H1 (cell line): ENCODE measurements at regions not wholly inside any gene's neighbourhood (a gene's known extent, or its start where the extent isn't known, plus 50 kb on each side); places are given as distances from the start of the nearest gene placed in this dataset.

Experiments used
- ATF3 ChIP-seq: IDR thresholded peaks from 2 replicates; pipeline ENCODE4 v1.6.1; 2011; ENCODE audit warnings: low read depth, mild to moderate bottlenecking, low read length; ENCODE audit not compliant: insufficient read depth
- EP300 ChIP-seq, 2 experiments: IDR thresholded peaks; 1 replicate in 1 of 2; 2 replicates in 1 of 2; pipeline ENCODE4 v1.6.1; 2011 to 2012; ENCODE audit warnings: low read depth in 2 of 2, low read length in 2 of 2, mild to moderate bottlenecking in 2 of 2, borderline replicate concordance in 1 of 2, inconsistent platforms in 1 of 2, moderate library complexity in 1 of 2
- POLR2A ChIP-seq, 2 experiments: IDR thresholded peaks; 1 replicate in 1 of 2; 2 replicates in 1 of 2; pipeline ENCODE4 v1.6.1; 2011; ENCODE audit warnings: low read depth in 2 of 2, low read length in 2 of 2, mild to moderate bottlenecking in 2 of 2; ENCODE audit errors: control extremely low read depth in 1 of 2
- RAD21 ChIP-seq, 2 experiments: IDR thresholded peaks in 1 of 2; conservative IDR thresholded peaks in 1 of 2; 2 replicates each; pipeline ENCODE4 v1.6.1; 2011; ENCODE audit warnings: low read depth in 2 of 2, low read length in 2 of 2, improper control_type of control experiment in 1 of 2, inconsistent platforms in 1 of 2, mild to moderate bottlenecking in 1 of 2, moderate library complexity in 1 of 2
- RFX5 ChIP-seq: IDR thresholded peaks from 2 replicates; pipeline ENCODE4 v1.6.1; 2011; ENCODE audit warnings: low read depth, low read length, improper control_type of control experiment, borderline replicate concordance
- SP1 ChIP-seq: IDR thresholded peaks from 2 replicates; pipeline ENCODE4 v1.6.1; 2011; ENCODE audit warnings: low read depth, low read length
- TCF12 ChIP-seq: IDR thresholded peaks from 2 replicates; pipeline ENCODE4 v1.6.1; 2011; ENCODE audit warnings: low read depth, mild to moderate bottlenecking, low read length
- TF ChIP-seq, protein P1 (sequence below), 3 experiments: IDR thresholded peaks; 1 replicate in 2 of 3; 2 replicates in 1 of 3; pipeline versions ENCODE4 v1.5.1 to v1.6.1; 2011; ENCODE audit warnings: low read length in 3 of 3, mild to moderate bottlenecking in 3 of 3, inconsistent platforms in 2 of 3, low read depth in 1 of 3, moderate library complexity in 1 of 3; ENCODE audit not compliant: insufficient read depth in 1 of 3; ENCODE audit errors: control extremely low read depth in 1 of 3

DNA sequence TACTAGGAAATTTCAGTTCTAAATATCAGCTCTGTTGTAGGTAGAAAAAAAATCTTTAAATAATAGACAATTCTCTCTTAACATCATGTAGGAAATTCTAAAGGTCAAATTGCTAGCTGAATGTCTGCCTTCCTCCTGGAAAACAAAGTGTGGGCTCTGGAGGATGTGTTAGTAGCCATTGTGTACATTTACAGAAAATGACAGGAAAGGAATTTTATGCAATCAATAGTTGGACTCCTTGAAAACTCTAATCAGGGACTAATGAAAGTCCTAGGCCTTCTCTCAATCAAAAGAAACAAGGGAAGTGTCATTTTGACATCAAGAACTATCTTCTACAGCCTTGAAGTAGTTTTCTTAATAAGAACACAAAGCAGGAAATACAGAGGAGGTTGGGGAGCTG, 174.6 kb downstream of the ANKRD50 start:
- TF ChIP-seq RAD21 (IDR thresholded peaks at IDR 0.05 in 1 of 2, conservative IDR thresholded peaks at IDR 0.05 in 1 of 2; ENCODE audit: low read depth in 2 of 2, low read length in 2 of 2), result no peak
- TF ChIP-seq POLR2A (IDR thresholded peaks at IDR 0.05; ENCODE audit: control extremely low read depth in 1 of 2, low read depth in 2 of 2, low read length in 2 of 2), result no peak
- TF ChIP-seq EP300 (IDR thresholded peaks at IDR 0.05; ENCODE audit: borderline replicate concordance in 1 of 2, low read depth in 2 of 2, low read length in 2 of 2), result no peak
- TF ChIP-seq, protein P1, sequence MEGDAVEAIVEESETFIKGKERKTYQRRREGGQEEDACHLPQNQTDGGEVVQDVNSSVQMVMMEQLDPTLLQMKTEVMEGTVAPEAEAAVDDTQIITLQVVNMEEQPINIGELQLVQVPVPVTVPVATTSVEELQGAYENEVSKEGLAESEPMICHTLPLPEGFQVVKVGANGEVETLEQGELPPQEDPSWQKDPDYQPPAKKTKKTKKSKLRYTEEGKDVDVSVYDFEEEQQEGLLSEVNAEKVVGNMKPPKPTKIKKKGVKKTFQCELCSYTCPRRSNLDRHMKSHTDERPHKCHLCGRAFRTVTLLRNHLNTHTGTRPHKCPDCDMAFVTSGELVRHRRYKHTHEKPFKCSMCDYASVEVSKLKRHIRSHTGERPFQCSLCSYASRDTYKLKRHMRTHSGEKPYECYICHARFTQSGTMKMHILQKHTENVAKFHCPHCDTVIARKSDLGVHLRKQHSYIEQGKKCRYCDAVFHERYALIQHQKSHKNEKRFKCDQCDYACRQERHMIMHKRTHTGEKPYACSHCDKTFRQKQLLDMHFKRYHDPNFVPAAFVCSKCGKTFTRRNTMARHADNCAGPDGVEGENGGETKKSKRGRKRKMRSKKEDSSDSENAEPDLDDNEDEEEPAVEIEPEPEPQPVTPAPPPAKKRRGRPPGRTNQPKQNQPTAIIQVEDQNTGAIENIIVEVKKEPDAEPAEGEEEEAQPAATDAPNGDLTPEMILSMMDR (IDR thresholded peaks at IDR 0.05; ENCODE audit: control extremely low read depth in 1 of 3, insufficient read depth in 1 of 3, low read depth in 1 of 3, low read length in 3 of 3), result no peak
- TF ChIP-seq RFX5, result no peak
- TF ChIP-seq SP1, result no peak
- TF ChIP-seq ATF3, result no peak
- TF ChIP-seq TCF12, result no peak
